Renal pelvis (tissue), 1 donor: ENCODE measurements at regions not wholly inside any gene's neighbourhood (a gene's known extent, or its start where the extent isn't known, plus 50 kb on each side); places are given as distances from the start of the nearest gene placed in this dataset.

Experiments used
- DNase-seq: peaks from one replicate; pipeline ENCODE4 v3.0.0-alpha.2; 2013

DNA sequence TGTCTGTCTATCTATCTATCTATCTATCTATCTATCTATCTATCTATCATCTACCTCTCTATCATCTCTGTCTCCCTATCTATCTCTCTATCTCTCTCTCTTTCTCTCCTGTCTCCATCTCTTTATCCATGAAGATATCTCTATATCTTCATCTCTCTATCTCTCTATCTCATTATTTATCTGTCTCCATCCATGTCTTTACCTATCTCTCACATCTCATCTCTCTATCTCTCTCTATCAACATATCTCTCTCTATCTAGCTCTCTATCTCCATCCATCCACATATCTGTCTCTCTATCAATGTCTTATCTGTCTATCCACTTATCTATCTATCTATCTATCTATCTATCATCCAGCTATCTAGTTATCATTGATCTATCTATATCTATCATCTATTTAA, 292.1 kb upstream of the IRX2 start:
- no peak for DNase-seq

DNA sequence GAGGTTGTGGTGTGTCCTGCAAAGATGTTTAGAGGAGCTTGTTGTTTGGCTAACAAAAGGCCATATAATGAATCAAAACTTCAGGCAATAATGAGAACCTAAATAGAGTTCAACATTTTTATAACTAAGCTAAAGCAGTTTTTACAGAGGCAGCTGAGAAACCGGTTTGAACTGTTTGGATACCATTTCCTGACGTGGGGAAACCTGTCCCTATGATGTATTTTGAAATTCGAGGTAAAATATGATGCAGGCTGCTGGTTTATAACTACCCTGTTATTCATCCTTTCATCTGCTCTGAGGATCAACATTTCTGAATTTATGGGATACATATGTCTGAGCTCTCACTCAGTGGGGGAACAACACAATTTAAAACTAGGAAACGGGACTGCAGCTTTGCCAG, 289.5 kb upstream of the IRX2 start:
- DNase-seq: no peak

DNA sequence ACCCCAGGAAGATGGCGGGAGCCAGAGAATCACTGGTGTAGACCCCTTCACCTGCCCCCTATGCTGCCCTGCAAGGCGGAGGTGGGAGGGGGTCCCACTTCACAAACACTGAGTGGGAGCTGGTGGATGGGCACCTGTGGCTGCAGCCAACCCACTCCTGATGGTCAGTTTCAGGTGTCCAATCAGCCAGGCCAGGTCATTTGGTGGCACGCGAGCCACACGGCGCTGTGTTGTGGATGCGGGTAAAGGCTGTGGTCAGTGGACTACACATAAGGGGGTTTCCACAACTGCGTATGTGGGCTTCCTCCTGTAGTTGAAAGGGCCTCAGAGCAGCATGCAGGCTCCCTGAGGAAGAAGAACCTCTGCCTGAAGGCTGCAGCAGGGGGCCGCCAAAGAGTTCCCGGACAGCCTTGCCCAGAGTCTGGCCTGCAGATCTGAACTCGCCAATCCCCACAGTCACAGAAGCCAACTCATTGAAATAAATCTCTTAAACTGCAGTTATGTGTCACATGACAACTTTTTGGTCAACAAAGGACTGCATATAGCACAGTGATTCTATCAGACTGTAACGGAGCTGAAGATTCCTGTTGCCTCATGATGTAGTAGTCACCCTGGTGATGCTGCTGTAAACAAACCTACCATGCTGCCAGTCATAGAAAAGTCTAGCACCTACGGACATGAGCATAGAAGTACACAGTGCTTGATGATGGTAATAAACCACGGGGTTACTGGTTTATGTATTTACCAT, 284.7 kb upstream of the IRX2 start:
- no peak for DNase-seq

DNA sequence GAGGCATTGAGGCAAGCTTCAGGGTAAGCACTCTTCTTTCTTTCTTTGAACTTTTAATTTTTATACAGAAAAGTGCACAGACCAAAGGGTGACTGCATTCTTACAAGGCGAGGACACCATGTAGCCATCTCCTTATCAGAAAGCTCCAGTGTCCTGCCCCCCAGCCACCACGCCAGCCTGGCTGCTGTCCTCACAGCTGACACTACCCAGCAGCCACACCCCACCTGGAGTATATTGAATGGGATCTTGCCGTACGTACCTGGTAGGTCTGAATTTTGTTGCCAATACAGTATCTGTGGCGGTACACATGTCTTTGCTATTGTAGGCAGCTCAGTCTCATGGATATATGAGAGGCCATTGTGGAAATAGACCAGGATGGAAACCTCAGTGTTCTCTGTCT, 284.0 kb upstream of the IRX2 start:
- DNase-seq: no peak

DNA sequence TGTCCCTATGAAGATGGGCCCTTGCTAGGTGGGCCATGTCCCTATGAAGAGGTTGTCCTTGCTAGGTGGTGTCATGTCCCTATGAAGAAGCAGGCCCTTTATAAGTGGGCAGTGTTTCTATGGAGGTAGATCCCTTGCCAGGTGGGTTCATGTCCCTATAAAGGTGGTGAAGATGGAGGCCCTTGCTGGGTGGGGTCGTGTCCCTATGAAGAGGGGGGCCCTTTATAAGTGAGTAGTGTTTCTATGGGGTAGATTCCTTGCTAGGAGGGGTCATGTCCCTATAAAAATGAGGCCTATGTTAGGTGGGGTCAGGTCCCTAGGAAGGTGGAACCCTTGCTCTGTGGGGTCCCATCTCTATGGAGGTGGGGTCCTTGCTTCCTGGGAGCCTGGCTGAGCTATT, 283.4 kb upstream of the IRX2 start:
- DNase-seq: no peak

DNA sequence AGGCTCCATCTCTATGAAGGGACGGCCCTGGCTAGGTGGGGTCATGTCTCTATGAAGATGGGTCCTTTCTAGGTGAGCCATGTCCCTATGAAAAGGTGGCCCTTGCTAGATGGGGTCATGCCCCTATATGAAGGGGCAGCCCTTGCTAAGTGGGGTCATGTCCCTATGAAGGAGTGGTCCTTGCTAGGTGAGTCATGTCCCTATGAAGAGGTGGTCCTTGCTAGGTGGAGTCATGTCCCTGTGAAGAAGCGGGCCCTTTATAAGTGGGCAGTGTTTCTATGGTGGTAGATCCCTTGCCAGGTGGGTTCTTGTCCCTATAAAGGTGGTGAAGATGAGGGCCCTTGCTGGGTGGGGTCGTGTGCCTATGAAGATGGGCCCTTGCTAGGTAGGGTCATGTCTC, 283.0 kb upstream of the IRX2 start:
- no peak for DNase-seq

DNA sequence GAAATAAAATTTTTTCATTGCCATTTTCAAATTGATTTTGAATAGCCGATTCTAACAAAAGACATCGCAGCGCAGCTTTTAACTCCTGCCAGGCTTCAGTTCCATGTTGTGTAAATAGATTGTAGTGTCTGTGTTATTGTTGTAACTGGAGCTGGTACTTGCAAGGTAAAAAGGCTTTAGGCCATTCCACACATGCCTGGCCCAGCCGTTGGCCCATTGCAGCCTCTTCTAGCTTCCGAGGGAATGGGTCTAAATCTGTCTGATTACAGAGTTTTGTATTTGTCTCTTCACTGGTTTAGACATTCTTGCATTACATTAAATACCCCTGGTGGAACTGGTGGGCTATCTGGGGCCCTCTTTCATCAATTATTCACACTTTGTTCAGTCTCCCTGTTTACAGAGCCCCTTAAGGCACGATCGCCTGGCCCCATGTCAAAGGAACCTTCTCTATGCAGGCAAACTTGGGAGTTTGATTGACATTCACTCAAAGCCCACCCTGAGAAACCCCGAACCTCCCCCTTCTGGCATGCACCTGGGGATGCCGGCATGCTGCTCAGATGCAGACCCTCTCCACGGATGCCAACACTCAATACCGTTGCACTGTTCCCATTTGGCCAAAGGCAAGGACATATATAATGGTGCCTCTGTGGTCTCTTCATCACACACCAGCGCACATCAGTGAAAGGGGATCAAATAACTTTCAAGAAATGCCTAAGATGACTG, 281.7 kb upstream of the IRX2 start:
- DNase-seq: peak; percentile 12

DNA sequence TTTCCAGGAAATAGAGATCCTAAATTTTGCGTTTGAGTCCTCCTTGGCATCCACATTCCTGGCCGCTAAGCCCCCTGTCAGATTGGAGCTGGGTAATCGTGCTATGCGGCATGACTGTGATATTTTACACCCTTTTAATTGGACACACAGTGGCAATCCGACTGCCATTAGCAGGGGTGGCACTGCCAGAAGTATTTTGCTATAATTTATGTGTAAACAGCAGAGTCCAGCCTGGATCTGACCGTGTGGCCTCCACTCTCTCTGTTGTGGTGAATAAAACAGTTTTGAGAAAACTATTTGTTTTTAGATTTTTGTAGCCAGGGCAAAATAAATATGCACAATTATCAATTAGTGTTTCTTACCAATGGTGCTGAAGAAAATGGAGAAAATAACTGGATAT, 281.0 kb upstream of the IRX2 start:
- DNase-seq: no peak

DNA sequence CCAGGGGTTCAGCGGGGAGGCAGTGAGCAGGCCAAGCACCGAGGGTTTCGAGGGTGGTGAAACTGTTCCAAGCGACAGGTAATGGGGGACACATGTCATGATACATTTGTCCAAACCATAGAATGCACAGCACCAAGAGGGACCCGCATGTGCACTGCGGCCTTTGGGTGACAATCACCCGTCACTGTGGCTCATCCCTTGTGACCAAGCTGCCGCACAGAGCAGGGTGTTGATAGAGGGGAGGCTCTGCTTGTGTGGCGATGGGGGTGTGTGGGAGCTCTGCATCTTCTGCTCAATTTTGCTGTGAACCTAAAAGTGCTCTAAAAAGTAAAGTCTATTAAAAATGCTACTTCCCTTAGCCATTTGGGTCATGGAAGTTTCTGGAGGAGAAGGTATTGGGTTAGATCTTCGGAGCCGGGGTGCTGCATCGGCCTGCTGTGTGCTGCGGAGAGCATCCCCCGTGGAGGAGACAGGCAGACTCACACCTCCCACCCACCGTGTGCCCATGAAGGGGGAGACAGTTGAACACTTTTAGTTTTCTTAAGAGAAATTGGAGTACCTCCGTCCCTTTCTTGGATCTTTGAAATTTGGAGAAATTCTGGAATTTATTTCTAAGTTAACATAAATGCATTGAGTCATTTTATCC, 280.4 kb upstream of the IRX2 start:
- no peak for DNase-seq

DNA sequence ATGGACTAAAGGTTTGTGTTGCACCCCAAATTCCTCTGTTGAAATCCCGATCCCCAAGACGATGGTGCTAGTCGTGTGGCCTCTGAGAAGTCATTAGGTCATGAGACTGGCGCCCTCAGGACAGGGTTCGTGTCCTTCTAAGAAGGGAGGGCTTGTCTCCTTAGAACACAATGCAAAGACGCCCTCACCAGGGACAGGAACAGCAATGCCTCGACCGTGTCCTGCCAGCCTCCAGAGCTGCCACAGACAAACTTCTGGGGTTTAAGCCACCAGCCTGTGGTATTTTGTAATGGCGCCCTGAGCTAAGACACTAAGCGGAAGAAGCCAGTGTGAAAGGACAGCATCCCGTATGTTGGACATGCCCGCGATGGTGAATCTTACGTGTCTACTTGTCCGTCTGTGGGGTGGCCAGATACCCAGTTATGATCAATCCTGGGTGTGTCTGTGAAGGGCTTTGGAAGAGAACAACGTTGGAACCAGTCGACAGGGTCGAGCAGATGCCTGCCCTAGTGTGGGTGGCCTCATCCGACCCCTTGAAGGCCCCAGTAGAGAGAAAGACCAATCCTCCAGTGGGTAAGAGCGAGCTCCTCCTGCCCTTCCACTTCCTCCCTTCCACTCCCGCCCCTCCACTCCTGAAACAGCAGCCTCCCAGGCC, 279.2 kb upstream of the IRX2 start:
- DNase-seq: no peak

DNA sequence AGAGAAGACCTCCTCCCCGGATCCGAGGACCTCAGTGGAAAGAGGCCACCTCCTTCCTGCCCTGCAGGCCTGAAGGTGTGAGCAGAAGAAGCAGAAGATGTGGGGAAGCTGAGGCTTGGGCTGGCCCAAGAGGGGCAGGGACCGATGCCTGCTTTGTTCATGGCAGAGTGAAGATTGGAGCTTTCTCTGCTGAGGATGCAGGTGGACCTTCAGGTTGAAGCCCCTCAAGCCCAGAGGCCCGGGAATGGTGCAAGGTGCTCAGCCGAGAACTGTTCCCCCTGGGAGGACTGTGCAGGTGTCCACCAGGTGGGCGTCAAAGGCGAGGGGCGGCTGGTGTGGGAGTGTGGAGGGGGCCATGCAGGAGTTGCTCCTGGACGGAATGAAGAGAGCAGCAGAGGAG, 277.9 kb upstream of the IRX2 start:
- DNase-seq: no peak

DNA sequence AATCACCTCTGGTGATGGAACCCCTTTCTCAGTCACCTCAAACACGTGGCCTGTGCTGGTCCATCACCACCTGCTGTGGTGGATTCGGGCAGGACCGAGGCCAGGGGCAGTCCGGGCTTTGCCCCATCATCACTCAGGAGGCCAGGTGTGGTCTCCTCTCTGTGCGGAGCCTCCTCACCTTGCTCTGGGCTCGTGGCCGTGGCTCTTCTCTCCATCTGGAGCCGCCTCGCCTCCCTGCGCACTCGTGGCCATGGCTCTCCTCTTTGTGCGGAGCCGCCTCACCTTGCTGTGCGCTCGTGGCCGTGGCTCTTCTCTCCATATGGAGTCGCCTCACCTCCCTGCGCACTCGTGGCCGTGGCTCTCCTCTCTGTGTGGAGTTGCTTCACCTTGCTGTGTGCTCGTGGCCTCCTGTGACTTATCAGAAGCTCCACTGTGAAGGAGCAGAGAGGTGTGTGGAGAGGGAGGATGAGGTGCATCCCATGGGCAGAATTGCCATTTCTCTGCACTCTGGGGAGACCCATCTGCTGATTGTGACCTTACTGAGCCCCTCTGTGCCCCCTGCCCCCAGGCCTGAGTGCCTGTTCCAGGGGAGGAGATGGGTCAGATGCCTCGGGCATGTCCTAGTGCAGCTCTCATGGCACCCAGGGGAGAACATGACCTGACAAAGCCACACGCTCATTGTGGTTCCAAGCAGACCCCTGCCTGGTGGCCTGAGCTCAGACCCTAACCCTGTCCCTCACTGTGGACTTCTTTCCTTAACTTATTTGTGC, 276.6 kb upstream of the IRX2 start:
- DNase-seq: no peak

DNA sequence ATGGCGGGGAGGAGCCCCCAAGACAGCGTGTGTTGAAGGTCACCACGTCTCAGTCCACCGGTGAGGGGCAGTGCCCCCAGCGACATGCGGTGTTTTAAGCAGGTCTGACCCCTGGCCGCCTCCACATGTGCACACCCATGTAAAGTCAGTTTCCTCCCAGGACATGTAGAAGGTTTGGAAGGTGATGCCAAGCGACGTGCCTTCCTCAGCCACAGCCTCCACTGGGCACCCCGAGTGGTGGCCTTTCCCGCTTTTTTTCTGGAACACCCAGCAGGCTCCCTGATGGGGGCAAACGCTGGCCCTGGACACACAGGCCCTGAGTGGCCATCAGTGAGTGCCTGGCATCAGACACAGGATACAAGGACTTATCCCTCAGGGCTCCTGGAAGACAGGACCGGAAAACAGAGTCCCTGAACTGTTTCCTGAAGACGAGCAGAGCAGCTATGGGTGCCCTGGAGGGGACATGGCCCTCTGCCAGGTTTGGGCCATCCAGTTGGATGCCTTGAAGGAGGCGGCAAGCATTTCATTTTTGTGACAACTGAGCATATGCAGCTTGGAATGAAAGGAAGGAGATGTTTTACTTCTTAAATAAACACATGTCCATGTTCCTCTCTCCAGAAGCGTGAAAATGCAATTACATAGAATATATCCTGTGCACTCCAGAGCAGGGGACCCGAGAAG, 275.8 kb upstream of the IRX2 start:
- no peak for DNase-seq

DNA sequence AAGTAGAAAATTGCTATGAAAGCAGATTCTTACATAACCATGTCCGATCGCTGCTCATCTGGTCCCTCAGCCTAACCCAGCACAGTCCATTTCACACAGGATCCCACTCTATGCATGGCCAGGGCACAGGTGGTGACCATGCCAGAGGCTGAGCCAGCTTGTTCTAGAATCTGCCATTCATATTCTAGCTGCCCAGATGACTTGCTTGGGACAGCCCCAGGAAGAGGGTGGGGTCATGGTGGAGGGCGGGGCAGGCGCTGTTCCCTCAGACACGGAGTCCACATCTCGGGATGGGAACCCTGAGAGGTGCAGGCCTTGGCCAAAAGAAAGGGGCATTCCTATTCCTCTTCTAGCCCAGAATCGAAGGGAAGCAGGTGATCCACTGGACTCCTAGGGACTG, 275.2 kb upstream of the IRX2 start:
- DNase-seq: no peak

DNA sequence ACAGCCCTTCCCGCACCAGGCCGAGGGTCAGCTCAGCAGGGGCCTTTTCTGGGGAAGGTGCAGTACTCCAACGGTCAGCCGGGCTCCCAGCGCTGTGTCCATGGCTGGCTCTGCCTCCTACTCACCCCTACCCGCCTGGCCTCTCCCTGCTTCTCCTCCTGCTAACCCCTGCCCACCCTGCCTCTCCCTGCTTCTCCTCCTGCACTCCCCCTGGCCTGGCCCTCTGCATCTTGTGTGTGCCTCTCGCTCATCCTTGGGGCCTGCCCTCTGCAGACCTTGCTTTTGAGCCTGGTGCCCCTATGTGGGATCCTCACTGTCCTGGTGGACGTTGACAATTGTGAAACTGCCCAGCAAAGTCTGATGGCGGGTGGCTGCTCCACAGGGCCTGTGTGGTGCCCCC, 274.6 kb upstream of the IRX2 start:
- DNase-seq: no peak

DNA sequence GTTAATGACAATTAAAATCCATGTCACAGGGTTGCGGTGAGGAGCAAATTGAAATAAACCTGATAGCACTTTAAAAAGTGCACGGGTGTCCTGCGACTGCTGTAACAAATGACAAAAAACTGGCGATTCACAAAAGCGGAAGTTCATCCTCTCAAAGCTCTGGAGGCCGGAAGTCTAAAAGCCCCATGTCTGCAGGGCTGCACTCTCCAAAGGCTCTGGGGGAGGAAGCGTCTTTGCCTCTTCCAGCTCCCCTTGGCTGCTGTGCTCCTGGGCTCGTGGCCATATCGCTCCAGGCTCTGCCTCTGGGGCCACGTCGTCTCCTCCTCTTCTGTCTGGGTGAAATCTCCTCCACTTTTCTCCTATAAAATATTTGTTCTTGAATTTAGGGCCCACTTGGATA, 273.9 kb upstream of the IRX2 start:
- no peak for DNase-seq

DNA sequence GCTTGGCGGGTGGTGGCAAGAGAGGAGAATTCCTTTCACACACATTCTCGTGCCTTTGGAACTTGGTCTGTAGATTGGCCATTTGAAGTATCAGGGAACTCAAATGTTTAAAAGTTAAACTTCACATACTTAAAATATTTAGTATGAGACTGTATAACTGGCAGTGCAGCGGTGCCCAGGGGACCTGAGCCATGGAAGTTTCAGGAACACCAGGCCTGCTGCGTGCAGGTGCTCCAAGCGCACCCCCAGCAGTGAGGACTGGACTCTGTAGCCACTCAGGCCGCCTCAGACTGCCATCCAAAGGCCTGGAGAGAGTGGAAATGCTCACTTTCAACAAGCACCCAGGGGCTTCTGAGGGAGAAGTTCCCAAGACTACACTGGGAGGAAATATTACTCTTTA, 273.5 kb upstream of the IRX2 start:
- DNase-seq: no peak

DNA sequence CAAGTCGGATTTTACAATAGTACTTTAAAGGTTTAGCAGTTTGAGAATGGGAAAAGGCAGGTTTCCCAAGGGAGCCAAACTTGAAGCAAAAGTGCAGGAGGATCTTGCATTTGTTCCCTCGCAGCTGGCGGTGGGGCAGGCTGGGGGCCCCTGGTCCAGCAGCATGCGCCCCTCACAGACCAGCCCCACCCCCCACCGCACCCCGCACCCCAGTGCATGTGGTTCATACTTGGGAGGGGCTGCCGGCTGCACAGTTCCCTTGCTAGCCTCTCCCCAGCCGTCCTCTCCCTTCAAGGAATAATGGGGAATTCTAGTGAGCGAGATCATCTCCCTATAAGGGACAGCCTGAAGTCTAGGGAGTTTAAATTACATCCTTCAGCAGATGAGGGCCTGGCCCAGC, 273.1 kb upstream of the IRX2 start:
- no peak for DNase-seq

DNA sequence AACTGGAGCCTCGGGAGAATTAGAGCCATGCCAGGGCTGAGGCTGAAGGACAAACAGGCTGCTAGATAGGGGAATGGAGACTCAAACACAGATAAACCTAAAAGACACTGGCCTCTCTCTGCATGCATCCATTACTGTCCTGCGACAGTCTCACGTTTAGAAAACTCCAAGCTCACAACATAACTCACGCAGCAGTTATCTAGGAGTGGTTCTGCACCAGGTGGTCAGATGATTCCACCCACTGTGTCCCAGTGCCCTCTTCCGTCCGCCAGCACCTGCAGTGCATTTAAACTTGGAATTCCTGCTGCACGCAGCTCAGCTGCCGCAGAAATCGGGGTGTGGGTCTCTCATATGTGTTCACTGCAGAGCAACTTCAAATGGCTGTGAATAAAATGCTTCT, 272.6 kb upstream of the IRX2 start:
- DNase-seq: no peak

DNA sequence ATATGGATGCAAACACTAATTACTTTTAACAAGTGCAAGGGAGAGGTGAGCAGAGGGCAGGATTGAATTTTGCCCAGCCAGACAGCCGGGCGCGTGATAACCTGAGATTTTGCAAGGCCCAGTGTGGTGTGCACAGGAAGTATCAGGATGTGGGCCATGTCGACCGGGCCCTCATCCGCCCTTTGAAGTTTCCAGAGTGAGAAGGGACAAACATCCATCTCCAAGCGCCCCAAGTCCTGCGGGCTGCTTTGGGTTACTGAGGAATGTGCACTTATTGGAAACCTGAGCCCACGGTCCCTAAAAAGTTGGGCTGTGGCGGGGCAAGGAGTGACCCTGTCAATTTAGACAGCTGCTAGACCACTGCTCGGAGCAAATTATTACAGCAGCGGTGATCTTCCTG, 272.2 kb upstream of the IRX2 start:
- DNase-seq: peak; percentile 5

DNA sequence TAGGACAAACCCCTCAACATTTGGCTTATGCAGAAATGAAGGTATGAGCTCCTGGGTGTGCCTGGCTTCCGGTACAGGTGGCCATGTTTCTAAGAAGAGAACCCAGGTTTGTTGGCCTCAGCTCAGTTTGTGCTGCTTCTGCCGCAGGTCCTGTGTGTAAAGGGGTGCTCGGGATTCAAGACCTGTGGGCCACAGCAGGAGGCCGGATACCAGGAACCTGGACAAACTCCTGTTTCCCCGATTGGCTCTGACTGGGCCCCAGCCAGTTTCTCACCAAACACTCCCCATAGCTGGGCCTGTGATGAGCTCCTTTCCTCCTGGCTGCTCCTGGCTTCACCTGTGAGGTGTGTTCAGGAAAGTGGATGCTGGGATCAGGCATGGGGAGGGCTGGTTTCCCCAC, 271.2 kb upstream of the IRX2 start:
- DNase-seq: no peak

DNA sequence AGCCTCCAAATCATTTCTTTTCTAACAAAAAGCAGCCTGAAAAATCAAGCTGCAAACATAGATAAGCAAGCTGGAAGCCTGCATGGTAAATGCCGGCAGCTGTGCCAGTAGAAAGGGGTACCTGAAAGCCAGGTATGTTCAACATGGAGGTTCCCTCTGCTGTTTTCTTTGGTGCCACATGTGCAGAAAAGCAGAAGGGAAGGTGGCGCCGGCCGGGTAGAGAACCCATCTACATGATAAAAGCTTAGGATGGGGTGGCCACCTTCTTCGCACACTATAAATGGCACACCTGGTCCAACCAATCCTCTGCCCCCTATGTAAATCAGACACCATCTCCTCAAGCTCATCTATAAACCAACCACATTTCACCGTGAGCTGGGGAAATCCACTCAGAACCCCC, 268.9 kb upstream of the IRX2 start:
- no peak for DNase-seq
